ENCODE measurements at regions not wholly inside any gene's neighbourhood (a gene's known extent, or its start where the extent isn't known, plus 50 kb on each side); places are given as distances from the start of the nearest gene placed in this dataset.

GRCh38 chr6:89015971-89016370 is 52.6 kb upstream of the RNGTT start:
- intact Hi-C loops (cut with DNase I): no loop called here
- H3K9me3 ChIP-seq (replicated peaks in 1 of 3): no peaks in the 10 kb centered on the region
- no peak overlapping the region for H3K4me3 ChIP-seq
- 85 to 97% (median 88%) methylated on average over 2 of the region's 2 CpGs for WGBS, 4 donors
- no peak overlapping the region for H3K27ac ChIP-seq
- H3K4me1 ChIP-seq (replicated peaks in 1 of 2): no peaks in the 10 kb centered on the region
- no peak for DNase-seq
- no peaks in the 10 kb centered on the region for H3K27me3 ChIP-seq
- TF ChIP-seq POLR2A (IDR thresholded peaks at IDR 0.05) (no peak), CTCF (IDR thresholded peaks at IDR 0.05) (no peak)
- no peaks in the 10 kb centered on the region for H3K36me3 ChIP-seq (replicated peaks in 1 of 2)

- 53 to 78% (median 73%) methylated on average over 5 of the region's 5 CpGs for WGBS, 4 donors
- Histone ChIP-seq H3K4me1 (replicated peaks in 1 of 2) (no peaks in the 10 kb centered on the region), H3K4me3 (no peak overlapping the region), H3K36me3 (replicated peaks in 1 of 2) (no peaks in the 10 kb centered on the region), H3K9me3 (replicated peaks in 1 of 3) (no peaks in the 10 kb centered on the region), H3K27ac (no peak overlapping the region), H3K27me3 (no peaks in the 10 kb centered on the region)
- no peak for DNase-seq
- intact Hi-C loops (cut with DNase I): no loop called here
- no peak for TF ChIP-seq POLR2A (IDR thresholded peaks at IDR 0.05)
- no peak for TF ChIP-seq CTCF (IDR thresholded peaks at IDR 0.05)
Observed at GRCh38 chr6:89013438-89013837, 50.0 kb upstream of the RNGTT start.
